ENCODE measurements at regions not wholly inside any gene's neighbourhood (a gene's known extent, or its start where the extent isn't known, plus 50 kb on each side); places are given as distances from the start of the nearest gene placed in this dataset.

DNA sequence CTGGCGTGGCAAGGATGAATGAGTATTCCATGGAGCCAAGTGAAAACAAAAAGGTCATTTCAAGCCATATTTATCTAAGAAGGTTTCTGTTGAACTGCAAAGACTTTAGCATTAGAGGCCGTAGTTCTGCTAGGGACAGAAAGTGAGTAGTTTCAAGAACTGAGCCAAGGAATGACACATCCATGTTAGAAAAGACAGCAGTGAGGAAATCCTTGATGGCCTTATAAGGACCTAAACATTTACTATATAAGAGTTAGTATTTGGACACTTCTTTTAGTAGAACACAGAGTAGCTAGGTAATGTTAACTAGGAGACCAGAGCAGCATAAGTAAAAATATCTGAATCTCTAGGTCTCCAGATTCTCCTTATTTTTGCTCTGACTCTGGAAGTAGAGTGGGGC, 329.8 kb upstream of the SEMA3D start:
- H3K4me3 ChIP-seq (replicated peaks; ENCODE audit: low read depth, low read length): no peak overlapping the region
- TF ChIP-seq, protein P1, sequence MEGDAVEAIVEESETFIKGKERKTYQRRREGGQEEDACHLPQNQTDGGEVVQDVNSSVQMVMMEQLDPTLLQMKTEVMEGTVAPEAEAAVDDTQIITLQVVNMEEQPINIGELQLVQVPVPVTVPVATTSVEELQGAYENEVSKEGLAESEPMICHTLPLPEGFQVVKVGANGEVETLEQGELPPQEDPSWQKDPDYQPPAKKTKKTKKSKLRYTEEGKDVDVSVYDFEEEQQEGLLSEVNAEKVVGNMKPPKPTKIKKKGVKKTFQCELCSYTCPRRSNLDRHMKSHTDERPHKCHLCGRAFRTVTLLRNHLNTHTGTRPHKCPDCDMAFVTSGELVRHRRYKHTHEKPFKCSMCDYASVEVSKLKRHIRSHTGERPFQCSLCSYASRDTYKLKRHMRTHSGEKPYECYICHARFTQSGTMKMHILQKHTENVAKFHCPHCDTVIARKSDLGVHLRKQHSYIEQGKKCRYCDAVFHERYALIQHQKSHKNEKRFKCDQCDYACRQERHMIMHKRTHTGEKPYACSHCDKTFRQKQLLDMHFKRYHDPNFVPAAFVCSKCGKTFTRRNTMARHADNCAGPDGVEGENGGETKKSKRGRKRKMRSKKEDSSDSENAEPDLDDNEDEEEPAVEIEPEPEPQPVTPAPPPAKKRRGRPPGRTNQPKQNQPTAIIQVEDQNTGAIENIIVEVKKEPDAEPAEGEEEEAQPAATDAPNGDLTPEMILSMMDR (IDR thresholded peaks at IDR 0.05; ENCODE audit: low read length, missing control alignments): no peak
- DNase-seq (ENCODE audit: low read depth): peak; percentile 31

DNA sequence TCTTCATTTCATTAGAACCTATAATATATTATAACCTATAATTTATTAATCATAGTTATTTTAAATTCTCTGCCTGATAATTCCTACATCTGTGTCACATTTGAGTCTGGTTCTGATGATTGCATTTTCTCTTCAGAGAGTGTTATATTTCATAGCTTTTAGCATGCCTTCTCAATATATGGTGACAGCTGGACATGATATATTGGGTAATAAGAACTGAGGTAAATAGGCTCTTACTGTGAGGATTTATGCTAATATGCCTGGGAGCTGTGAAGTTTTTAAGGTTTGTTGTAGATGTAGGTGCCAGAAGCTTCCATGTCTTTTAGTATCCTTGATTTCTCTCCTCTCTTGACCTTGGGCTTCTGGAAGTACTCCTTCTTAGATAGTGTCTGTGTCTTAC, 325.9 kb upstream of the SEMA3D start:
- H3K4me3 ChIP-seq (replicated peaks; ENCODE audit: low read depth, low read length): no peak overlapping the region
- no peak for DNase-seq (ENCODE audit: low read depth)
- TF ChIP-seq, protein P1 (IDR thresholded peaks at IDR 0.05; ENCODE audit: low read length, missing control alignments): no peak

DNA sequence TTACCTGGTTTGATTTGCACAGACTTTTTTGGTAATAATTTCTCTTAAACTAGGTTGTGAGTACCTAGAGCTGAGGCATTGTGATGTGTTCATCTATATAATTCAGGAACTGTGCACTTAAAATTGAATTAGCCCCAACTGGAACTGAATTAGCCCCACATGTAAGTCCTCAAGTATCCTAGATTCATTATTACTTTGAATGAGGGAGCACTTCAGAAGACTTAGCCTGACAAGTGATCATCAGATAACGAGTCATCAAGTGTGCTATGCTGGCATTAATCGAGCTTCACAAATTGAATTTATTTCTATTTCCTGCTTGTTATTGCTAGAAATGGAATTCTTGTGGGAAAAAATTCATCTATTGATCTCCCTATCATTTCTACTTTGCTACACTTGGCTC, 323.4 kb upstream of the SEMA3D start:
- no peak overlapping the region for H3K4me3 ChIP-seq (replicated peaks; ENCODE audit: low read depth, low read length)
- no peak for DNase-seq (ENCODE audit: low read depth)
- TF ChIP-seq, protein P1 (IDR thresholded peaks at IDR 0.05; ENCODE audit: low read length, missing control alignments): no peak

DNA sequence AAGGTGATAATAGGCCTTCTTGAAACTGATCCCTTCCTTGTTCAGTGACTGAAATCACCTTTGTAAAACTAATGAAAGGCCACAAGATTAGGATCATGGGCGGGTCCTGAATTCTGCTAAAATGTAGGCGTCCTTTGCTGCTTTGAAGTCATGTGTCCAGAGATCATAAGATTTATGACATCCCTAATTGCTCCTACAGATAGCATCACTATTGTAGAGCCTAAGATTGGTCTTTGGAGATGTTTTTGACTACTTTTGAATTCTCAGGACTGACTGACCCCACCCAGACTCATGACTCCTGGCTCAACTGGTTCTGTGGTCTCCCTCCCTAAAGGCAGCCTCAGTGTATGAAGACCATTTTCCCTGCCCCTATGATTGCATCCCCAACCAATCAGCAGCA, 322.6 kb upstream of the SEMA3D start:
- TF ChIP-seq, protein P1 (IDR thresholded peaks at IDR 0.05; ENCODE audit: low read length, missing control alignments): no peak
- no peak for DNase-seq (ENCODE audit: low read depth)
- H3K4me3 ChIP-seq (replicated peaks; ENCODE audit: low read depth, low read length): no peak overlapping the region

DNA sequence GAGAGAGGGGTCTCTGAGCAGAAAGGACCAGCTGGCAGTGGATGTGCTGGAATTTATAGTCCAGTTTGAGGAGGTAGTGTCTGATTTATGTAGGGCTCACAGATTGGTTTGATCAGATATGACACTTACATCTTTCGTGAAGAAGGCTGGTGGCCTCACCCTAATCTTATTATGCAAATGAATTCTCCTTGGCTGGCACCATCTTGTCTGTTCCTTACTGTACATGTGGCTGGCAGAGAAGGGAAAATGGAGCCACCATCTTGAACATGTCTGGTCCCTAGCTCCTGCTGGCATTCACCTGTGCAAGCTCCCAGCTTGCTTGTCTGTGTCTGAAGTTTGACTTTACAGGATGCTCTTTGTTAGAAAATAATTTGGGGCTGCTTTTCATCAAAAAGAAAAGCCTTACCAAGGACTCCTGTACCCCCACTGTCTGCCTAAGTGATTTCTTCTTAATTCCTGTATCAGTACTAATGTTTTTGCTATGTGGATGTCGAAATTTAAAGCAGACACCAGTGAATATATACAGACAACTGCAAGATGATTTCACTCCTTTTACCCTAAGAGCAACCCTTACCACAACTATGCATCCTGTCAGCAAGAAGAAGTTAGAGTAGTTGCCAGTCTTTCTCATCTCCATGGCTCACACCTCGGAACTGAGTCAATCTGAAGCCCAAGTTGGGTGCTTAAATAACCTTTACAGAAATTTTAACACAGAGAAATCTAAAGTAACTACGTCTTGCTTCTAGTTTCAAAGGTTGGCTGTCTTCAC, 322.0 kb upstream of the SEMA3D start:
- H3K4me3 ChIP-seq (replicated peaks; ENCODE audit: low read depth, low read length): no peak overlapping the region
- DNase-seq (ENCODE audit: low read depth): peak; percentile 57
- TF ChIP-seq, protein P1 (IDR thresholded peaks at IDR 0.05; ENCODE audit: low read length, missing control alignments): no peak

DNA sequence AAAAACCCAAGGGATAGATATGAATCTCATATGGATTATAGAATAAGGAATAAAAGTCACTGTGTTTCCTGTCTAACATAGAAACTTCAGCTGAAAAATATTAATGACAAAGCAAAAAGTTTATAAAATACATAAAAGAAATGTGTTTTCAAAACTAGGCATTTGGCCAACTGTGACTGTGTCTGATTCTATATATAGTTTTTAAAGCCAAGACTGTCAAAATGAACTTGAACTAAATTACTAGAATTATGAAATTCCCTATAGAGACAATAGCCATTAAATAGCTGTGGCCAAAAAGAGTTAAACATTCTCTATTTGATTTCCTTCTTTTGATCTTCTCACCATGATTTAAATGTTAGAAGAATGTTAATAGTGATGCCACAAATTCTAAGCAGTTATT, 311.2 kb upstream of the SEMA3D start:
- TF ChIP-seq, protein P1 (IDR thresholded peaks at IDR 0.05; ENCODE audit: low read length, missing control alignments): no peak
- H3K4me3 ChIP-seq (replicated peaks; ENCODE audit: low read depth, low read length): no peak overlapping the region
- DNase-seq (ENCODE audit: low read depth): no peak

DNA sequence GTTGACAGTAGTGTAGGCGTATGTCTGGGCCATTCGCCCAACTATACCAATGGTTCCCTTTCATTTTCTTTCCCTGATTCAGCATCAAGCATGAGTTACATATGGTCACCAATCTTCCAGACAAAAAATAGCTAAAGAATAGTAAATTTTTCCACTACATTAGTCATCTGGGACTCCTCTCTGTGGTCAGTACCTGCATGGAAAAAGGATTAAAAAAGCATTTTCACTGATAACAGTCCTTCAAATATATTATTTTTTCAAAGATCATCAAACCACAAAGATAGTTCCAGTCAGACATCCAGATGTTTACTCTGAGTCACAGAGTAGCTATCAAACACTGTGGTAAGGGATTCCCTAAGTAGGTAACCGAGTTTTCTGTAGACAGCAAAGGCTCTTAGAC, 302.6 kb upstream of the SEMA3D start:
- TF ChIP-seq, protein P1 (IDR thresholded peaks at IDR 0.05; ENCODE audit: low read length, missing control alignments): no peak
- peak; percentile 67 for DNase-seq (ENCODE audit: low read depth)
- no peak overlapping the region for H3K4me3 ChIP-seq (replicated peaks; ENCODE audit: low read depth, low read length)
